Breast epithelium (tissue), 4 donors: ENCODE measurements at regions not wholly inside any gene's neighbourhood (a gene's known extent, or its start where the extent isn't known, plus 50 kb on each side); places are given as distances from the start of the nearest gene placed in this dataset.

ENCODE experiments used
- DNase-seq, 2 donors: peaks; one replicate each; pipeline ENCODE4 v3.0.0-alpha.2; 2019; ENCODE audit warnings: low spot score in 2 of 2
- H3K27ac ChIP-seq, 2 donors: fragments of 200-600 bp; sonication (generic) in 1 of 2; one replicate each; pipeline ENCODE4 v1.5.1; 2016 to 2019; ENCODE audit warnings: mild to moderate bottlenecking in 1 of 2
- H3K27me3 ChIP-seq, 2 donors: fragments of 200-600 bp; sonication (generic) in 1 of 2; one replicate each; pipeline versions ENCODE4 v1.5.1 to v1.6.0; 2017 to 2019; ENCODE audit warnings: control low read depth in 1 of 2, mild to moderate bottlenecking in 1 of 2
- H3K36me3 ChIP-seq: fragments of 200-600 bp; one replicate; pipeline ENCODE4 v1.5.1; 2019
- H3K4me1 ChIP-seq, 2 donors: fragments of 200-600 bp; sonication (generic); one replicate each; pipeline ENCODE4 v1.5.1; 2016 to 2019; ENCODE audit warnings: control low read depth in 1 of 2
- H3K4me3 ChIP-seq, 3 donors: fragments of 200-600 bp; sonication (generic); 1 replicate in 2 of 3; 2 replicates in 1 of 3; pipeline ENCODE4 v1.5.1; 2016 to 2019; ENCODE audit warnings: mild to moderate bottlenecking in 3 of 3, moderate library complexity in 2 of 3
- H3K9me3 ChIP-seq, 2 donors: fragments of 200-600 bp; sonication (generic) in 1 of 2; one replicate each; pipeline ENCODE4 v1.5.1; 2016 to 2019; ENCODE audit warnings: control low read depth in 1 of 2
- CTCF ChIP-seq, 3 donors: fragments of 450-650 bp; IDR thresholded peaks; one replicate each; pipeline ENCODE4 v1.5.1; 2016 to 2017; ENCODE audit warnings: antibody characterized with exemption in 3 of 3, mild to moderate bottlenecking in 3 of 3, moderate library complexity in 3 of 3
- POLR2A ChIP-seq: fragments of 450-650 bp; IDR thresholded peaks from one replicate; pipeline ENCODE4 v1.6.1; 2016; ENCODE audit warnings: antibody characterized with exemption, mild to moderate bottlenecking, moderate library complexity
- POLR2AphosphoS5 ChIP-seq, 3 donors: sonication (generic); formaldehyde crosslinking; IDR thresholded peaks; one replicate each; pipeline ENCODE4 v1.6.1; 2017; ENCODE audit warnings: antibody characterized with exemption in 3 of 3
- intact Hi-C: fragments of 100-400 bp; cut with DNase I; formaldehyde crosslinking; loops from one replicate; pipeline ENCODE4 v1.15.1; 2023; ENCODE audit warnings: low total_unique reads

GRCh38 chr13:81682081-81682630 lies 1341.2 kb upstream of the SPRY2 start:
- intact Hi-C loops = no loop called here
- H3K4me3 ChIP-seq = no peak overlapping the region
- H3K4me1 ChIP-seq = no peaks in the 10 kb centered on the region
- H3K27me3 ChIP-seq = no peaks in the 10 kb centered on the region
- H3K27ac ChIP-seq = no peak overlapping the region
- DNase-seq = no peak
- TF ChIP-seq POLR2A (no peak), POLR2AphosphoS5 (IDR thresholded peaks at IDR 0.05) (no peak), CTCF (IDR thresholded peaks at IDR 0.05) (no peak)
- H3K36me3 ChIP-seq = no peaks in the 10 kb centered on the region
- peaks cover 0 to 12% of the 10 kb centered on the region in 2 donors for H3K9me3 ChIP-seq

GRCh38 chr13:81677857-81678256 lies 1336.9 kb upstream of the SPRY2 start:
- Histone ChIP-seq H3K4me1 (no peaks in the 10 kb centered on the region), H3K4me3 (no peak overlapping the region), H3K36me3 (no peaks in the 10 kb centered on the region), H3K27ac (no peak overlapping the region), H3K27me3 (no peaks in the 10 kb centered on the region), H3K9me3 (peaks cover 0 to 12% of the 10 kb centered on the region in 2 donors)
- DNase-seq = no peak
- TF ChIP-seq CTCF (IDR thresholded peaks at IDR 0.05) (no peak), POLR2AphosphoS5 (IDR thresholded peaks at IDR 0.05) (no peak), POLR2A (no peak)
- intact Hi-C loops = no loop called here

- Histone ChIP-seq H3K27me3 (no peaks in the 10 kb centered on the region), H3K27ac (no peak overlapping the region), H3K36me3 (no peaks in the 10 kb centered on the region), H3K9me3 (peaks cover 0 to 12% of the 10 kb centered on the region in 2 donors), H3K4me1 (no peaks in the 10 kb centered on the region), H3K4me3 (no peak overlapping the region)
- TF ChIP-seq CTCF (IDR thresholded peaks at IDR 0.05) = no peak
- no peak for TF ChIP-seq POLR2A
- TF ChIP-seq POLR2AphosphoS5 (IDR thresholded peaks at IDR 0.05) = no peak
- no peak for DNase-seq
- intact Hi-C loops = no loop called here
These were observed 1335.1 kb upstream of the SPRY2 start for GRCh38 chr13:81676008-81676407.

GRCh38 chr13:81671064-81671463 lies 1330.1 kb upstream of the SPRY2 start:
- H3K27ac ChIP-seq = no peak overlapping the region
- H3K4me3 ChIP-seq = no peak overlapping the region
- H3K36me3 ChIP-seq = no peaks in the 10 kb centered on the region
- intact Hi-C loops = no loop called here
- DNase-seq = no peak
- no peaks in the 10 kb centered on the region for H3K9me3 ChIP-seq
- no peaks in the 10 kb centered on the region for H3K4me1 ChIP-seq
- TF ChIP-seq POLR2AphosphoS5 (IDR thresholded peaks at IDR 0.05) (no peak), CTCF (IDR thresholded peaks at IDR 0.05) (no peak), POLR2A (no peak)
- no peaks in the 10 kb centered on the region for H3K27me3 ChIP-seq

GRCh38 chr13:81670048-81670447 lies 1329.1 kb upstream of the SPRY2 start:
- no peaks in the 10 kb centered on the region for H3K4me1 ChIP-seq
- H3K4me3 ChIP-seq = no peak overlapping the region
- no peak for DNase-seq
- intact Hi-C loops = no loop called here
- no peak for TF ChIP-seq POLR2A
- TF ChIP-seq POLR2AphosphoS5 (IDR thresholded peaks at IDR 0.05) = no peak
- H3K9me3 ChIP-seq = no peaks in the 10 kb centered on the region
- no peaks in the 10 kb centered on the region for H3K36me3 ChIP-seq
- H3K27ac ChIP-seq = no peak overlapping the region
- no peaks in the 10 kb centered on the region for H3K27me3 ChIP-seq

- no peak for DNase-seq
- TF ChIP-seq POLR2AphosphoS5 (IDR thresholded peaks at IDR 0.05) (no peak), POLR2A (no peak), CTCF (IDR thresholded peaks at IDR 0.05) (no peak)
- Histone ChIP-seq H3K4me3 (no peak overlapping the region), H3K36me3 (no peaks in the 10 kb centered on the region), H3K27me3 (no peaks in the 10 kb centered on the region), H3K4me1 (no peaks in the 10 kb centered on the region), H3K9me3 (no peaks in the 10 kb centered on the region), H3K27ac (no peak overlapping the region)
- intact Hi-C loops = no loop called here
These were observed 1323.9 kb upstream of the SPRY2 start for GRCh38 chr13:81664872-81665271.
